ENCODE measurements at regions not wholly inside any gene's neighbourhood (a gene's known extent, or its start where the extent isn't known, plus 50 kb on each side); places are given as distances from the start of the nearest gene placed in this dataset.

- no peak for TF ChIP-seq GATA2 (IDR thresholded peaks at IDR 0.05; ENCODE audit: low read depth, low read length)
- TF ChIP-seq GATA3 (IDR thresholded peaks at IDR 0.05; ENCODE audit: low read depth, low read length) = no peak
These were observed 601.3 kb upstream of the MIR17HG start for GRCh38 chr13:90746230-90746629.

Data from SH-SY5Y (cell line).